GM23248 (cell line): ENCODE measurements at regions not wholly inside any gene's neighbourhood (a gene's known extent, or its start where the extent isn't known, plus 50 kb on each side); places are given as distances from the start of the nearest gene placed in this dataset.

ENCODE experiments used
- EZH2 ChIP-seq: fragments of 200-600 bp; sonication (generic); IDR thresholded peaks from 2 replicates; pipeline ENCODE4 v1.6.1; 2018; ENCODE audit warnings: antibody characterized with exemption, mild to moderate bottlenecking; ENCODE audit not compliant: insufficient read depth, poor library complexity, severe bottlenecking
- EZH2phosphoT487 ChIP-seq: fragments of 200-600 bp; sonication (generic); IDR thresholded peaks from 2 replicates; pipeline ENCODE4 v1.6.1; 2018; ENCODE audit warnings: antibody characterized with exemption, moderate library complexity, mild to moderate bottlenecking, low read depth; ENCODE audit not compliant: insufficient read depth

DNA sequence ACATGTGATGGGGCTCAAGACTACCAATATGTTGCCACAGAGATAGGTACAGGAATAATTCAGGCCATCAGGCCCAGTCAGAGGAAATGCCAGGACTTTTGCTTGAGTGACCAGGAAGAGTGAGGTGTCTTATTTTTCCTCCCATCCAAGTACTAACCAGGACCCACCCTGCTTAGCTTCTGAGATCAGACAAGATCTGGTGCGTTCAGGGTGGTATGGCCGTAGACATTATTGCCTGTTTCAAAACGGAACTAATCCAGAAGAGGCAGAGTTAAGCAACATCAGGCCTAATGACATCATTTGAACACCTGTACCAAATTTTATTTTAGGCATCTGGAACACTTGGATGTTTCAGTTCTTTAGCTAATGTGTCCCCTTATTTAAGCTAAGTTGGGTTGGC is 205.5 kb upstream of the POU2AF2 start:
- TF ChIP-seq EZH2 (no peak), EZH2phosphoT487 (no peak)
